ENCODE measurements at regions not wholly inside any gene's neighbourhood (a gene's known extent, or its start where the extent isn't known, plus 50 kb on each side); places are given as distances from the start of the nearest gene placed in this dataset.

- POLR2A ChIA-PET = no interaction called here
- ATAC-seq (ENCODE audit: low read depth) (no peak), DNase-seq (no peak)
- H3K4me1 Mint-ChIP-seq = no peaks in the 10 kb centered on the region
- no peaks in the 10 kb centered on the region for H3K27me3 Mint-ChIP-seq
- H3K27ac Mint-ChIP-seq = no peak overlapping the region
- H3K9me3 Mint-ChIP-seq = no peaks in the 10 kb centered on the region
- H3K36me3 Mint-ChIP-seq = no peaks in the 10 kb centered on the region
- no peak overlapping the region for H3K4me3 Mint-ChIP-seq
These were observed 1286.2 kb downstream of the SUCLG1 start for GRCh38 chr2:83172841-83173240.

- no peak for DNase-seq
- POLR2A ChIA-PET = no interaction called here
- Mint-ChIP-seq H3K9me3 (peaks cover 1% of the 10 kb centered on the region), H3K27ac (no peak overlapping the region), H3K36me3 (no peaks in the 10 kb centered on the region), H3K4me3 (no peak overlapping the region), H3K4me1 (no peaks in the 10 kb centered on the region), H3K27me3 (no peaks in the 10 kb centered on the region)
- ATAC-seq (ENCODE audit: low read depth) = no peak
These were observed 1290.7 kb downstream of the SUCLG1 start for GRCh38 chr2:83168377-83168776.

GRCh38 chr2:83162421-83162820 lies 1296.7 kb downstream of the SUCLG1 start:
- Mint-ChIP-seq H3K9me3 (peaks cover 4% of the 10 kb centered on the region), H3K27me3 (no peaks in the 10 kb centered on the region), H3K27ac (no peak overlapping the region), H3K4me1 (no peaks in the 10 kb centered on the region), H3K4me3 (no peak overlapping the region), H3K36me3 (no peaks in the 10 kb centered on the region)
- no peak for ATAC-seq (ENCODE audit: low read depth)
- POLR2A ChIA-PET = no interaction called here
- DNase-seq = no peak

- Mint-ChIP-seq H3K36me3 (no peaks in the 10 kb centered on the region), H3K4me1 (no peaks in the 10 kb centered on the region), H3K27ac (no peak overlapping the region), H3K27me3 (no peaks in the 10 kb centered on the region), H3K4me3 (no peak overlapping the region), H3K9me3 (peaks cover 4% of the 10 kb centered on the region)
- no peak for ATAC-seq (ENCODE audit: low read depth)
- no peak for DNase-seq
- POLR2A ChIA-PET = no interaction called here
These were observed 1298.5 kb downstream of the SUCLG1 start for GRCh38 chr2:83160571-83160970.

DNA sequence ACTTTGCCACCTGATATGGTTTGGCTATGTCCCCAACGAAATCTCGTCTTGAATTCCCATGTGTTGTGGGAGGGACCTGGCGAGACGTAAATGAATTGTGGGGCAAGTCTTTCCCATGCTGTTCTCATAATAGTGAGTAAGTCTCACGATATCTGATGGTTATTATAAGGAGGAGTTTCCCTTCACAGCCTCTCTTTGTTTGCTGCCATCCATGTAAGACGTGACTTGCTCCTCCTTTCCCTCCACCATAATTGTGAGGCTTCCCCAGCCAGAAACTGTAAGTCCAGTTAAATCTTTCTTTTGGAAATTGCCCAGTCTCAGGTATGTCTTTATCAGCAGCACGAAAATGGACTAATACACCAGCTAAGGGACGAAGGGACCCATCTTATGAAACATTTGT lies 1303.3 kb downstream of the SUCLG1 start:
- H3K27me3 Mint-ChIP-seq = no peaks in the 10 kb centered on the region
- no peaks in the 10 kb centered on the region for H3K4me1 Mint-ChIP-seq
- POLR2A ChIA-PET = no interaction called here
- no peaks in the 10 kb centered on the region for H3K36me3 Mint-ChIP-seq
- H3K4me3 Mint-ChIP-seq = no peak overlapping the region
- no peak for ATAC-seq (ENCODE audit: low read depth)
- no peaks in the 10 kb centered on the region for H3K9me3 Mint-ChIP-seq
- no peak overlapping the region for H3K27ac Mint-ChIP-seq
- DNase-seq = no peak

GRCh38 chr2:83143946-83144345 lies 1315.1 kb downstream of the SUCLG1 start:
- no peaks in the 10 kb centered on the region for H3K4me1 Mint-ChIP-seq
- POLR2A ChIA-PET = no interaction called here

GRCh38 chr2:83142934-83143333 lies 1316.1 kb downstream of the SUCLG1 start:
- Mint-ChIP-seq H3K27me3 (no peaks in the 10 kb centered on the region), H3K4me1 (no peaks in the 10 kb centered on the region), H3K27ac (no peak overlapping the region), H3K9me3 (peaks cover 1% of the 10 kb centered on the region), H3K36me3 (no peaks in the 10 kb centered on the region), H3K4me3 (no peak overlapping the region)
- ATAC-seq (ENCODE audit: low read depth) (no peak), DNase-seq (no peak)
- POLR2A ChIA-PET = no interaction called here

More at GRCh38 chr2:83143946-83144345, 1315.1 kb downstream of the SUCLG1 start:
- Mint-ChIP-seq H3K27me3 (no peaks in the 10 kb centered on the region), H3K4me3 (no peak overlapping the region), H3K36me3 (no peaks in the 10 kb centered on the region), H3K9me3 (peaks cover 1% of the 10 kb centered on the region), H3K27ac (no peak overlapping the region)
- ATAC-seq (ENCODE audit: low read depth) (no peak), DNase-seq (no peak)

- ATAC-seq (ENCODE audit: low read depth) (no peak), DNase-seq (no peak)
- H3K9me3 Mint-ChIP-seq = peaks cover 6% of the 10 kb centered on the region
- H3K27ac Mint-ChIP-seq = no peak overlapping the region
- H3K4me1 Mint-ChIP-seq = no peaks in the 10 kb centered on the region
- no peak overlapping the region for H3K4me3 Mint-ChIP-seq
- POLR2A ChIA-PET = no interaction called here
- no peaks in the 10 kb centered on the region for H3K36me3 Mint-ChIP-seq
- H3K27me3 Mint-ChIP-seq = no peaks in the 10 kb centered on the region
These were observed 1343.5 kb downstream of the SUCLG1 start for GRCh38 chr2:83115606-83116005.

DNA sequence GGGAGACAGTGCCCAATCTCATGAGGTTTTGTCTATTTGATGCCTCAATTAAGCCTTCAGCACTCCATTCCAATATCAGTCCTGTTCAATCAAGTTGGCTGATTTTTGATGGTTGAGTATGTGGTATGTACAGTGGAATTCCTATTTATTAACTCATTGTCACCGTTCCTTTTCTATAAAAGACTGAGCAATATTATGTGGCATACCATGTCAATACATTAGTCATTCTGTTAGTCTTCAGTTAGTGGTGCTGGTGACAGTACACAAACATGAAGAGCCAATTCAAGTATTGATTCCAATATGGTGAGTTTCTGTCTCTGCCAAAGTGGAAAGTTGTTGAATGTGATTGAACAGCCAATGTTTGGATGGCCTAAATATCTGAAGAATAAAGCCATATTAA lies 1343.9 kb downstream of the SUCLG1 start:
- no peak for DNase-seq
- ATAC-seq (ENCODE audit: low read depth) = no peak
- H3K36me3 Mint-ChIP-seq = no peaks in the 10 kb centered on the region
- peaks cover 6% of the 10 kb centered on the region for H3K9me3 Mint-ChIP-seq
- H3K27ac Mint-ChIP-seq = no peak overlapping the region
- POLR2A ChIA-PET = no interaction called here
- no peak overlapping the region for H3K4me3 Mint-ChIP-seq
- no peaks in the 10 kb centered on the region for H3K27me3 Mint-ChIP-seq
- H3K4me1 Mint-ChIP-seq = no peaks in the 10 kb centered on the region

DNA sequence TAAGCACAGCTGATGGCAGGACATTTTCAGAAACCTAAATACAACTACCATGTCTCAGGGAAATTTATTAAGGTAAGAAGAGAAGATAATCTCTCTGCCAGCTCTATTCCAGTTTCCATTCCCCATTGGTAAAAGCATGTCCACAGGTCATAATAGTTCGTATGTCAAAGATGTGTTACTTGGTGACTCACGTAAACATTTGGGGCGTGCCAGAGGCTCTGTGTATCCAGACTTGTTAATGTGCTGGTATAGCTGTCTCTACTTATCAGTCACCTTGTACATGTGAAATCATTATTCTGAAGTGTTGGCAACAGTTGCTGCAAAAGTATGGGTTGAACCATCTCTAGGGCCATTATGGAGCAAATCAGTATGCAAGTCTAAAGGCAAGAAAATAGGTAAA lies 1345.1 kb downstream of the SUCLG1 start:
- ATAC-seq (ENCODE audit: low read depth) (no peak), DNase-seq (no peak)
- no peaks in the 10 kb centered on the region for H3K27me3 Mint-ChIP-seq
- H3K4me3 Mint-ChIP-seq = no peak overlapping the region
- peaks cover 4% of the 10 kb centered on the region for H3K9me3 Mint-ChIP-seq
- H3K36me3 Mint-ChIP-seq = no peaks in the 10 kb centered on the region
- POLR2A ChIA-PET = no interaction called here
- H3K27ac Mint-ChIP-seq = no peak overlapping the region
- no peaks in the 10 kb centered on the region for H3K4me1 Mint-ChIP-seq

GRCh38 chr2:83112858-83113257 lies 1346.2 kb downstream of the SUCLG1 start:
- H3K27me3 Mint-ChIP-seq = no peaks in the 10 kb centered on the region
- peaks cover 4% of the 10 kb centered on the region for H3K9me3 Mint-ChIP-seq
- H3K4me3 Mint-ChIP-seq = no peak overlapping the region
- POLR2A ChIA-PET = no interaction called here
- no peak for DNase-seq
- H3K4me1 Mint-ChIP-seq = no peaks in the 10 kb centered on the region
- no peaks in the 10 kb centered on the region for H3K36me3 Mint-ChIP-seq
- ATAC-seq (ENCODE audit: low read depth) = no peak
- no peak overlapping the region for H3K27ac Mint-ChIP-seq

DNA sequence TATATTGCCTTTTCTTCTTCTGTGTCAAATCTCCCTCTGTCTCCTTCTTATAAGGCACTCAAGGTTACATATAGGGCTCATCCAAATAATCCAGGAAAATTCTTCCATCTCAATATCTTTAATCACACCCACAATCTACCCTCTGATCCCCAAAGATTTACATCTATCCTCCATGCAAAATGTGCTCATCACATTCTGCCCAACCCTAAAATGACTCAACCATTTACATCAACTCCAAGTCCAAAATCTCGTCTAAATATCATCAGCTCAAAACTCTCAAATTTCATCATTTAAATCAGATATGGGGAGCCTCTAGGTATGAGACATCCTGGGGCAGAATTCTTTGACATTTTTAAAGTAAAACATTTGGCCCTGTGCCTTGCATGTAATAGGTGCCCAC lies 1349.8 kb downstream of the SUCLG1 start:
- no peaks in the 10 kb centered on the region for H3K36me3 Mint-ChIP-seq
- no peak for DNase-seq
- no peak overlapping the region for H3K27ac Mint-ChIP-seq
- H3K4me3 Mint-ChIP-seq = no peak overlapping the region
- H3K9me3 Mint-ChIP-seq = peaks cover 6% of the 10 kb centered on the region
- no peaks in the 10 kb centered on the region for H3K27me3 Mint-ChIP-seq
- POLR2A ChIA-PET = no interaction called here
- no peaks in the 10 kb centered on the region for H3K4me1 Mint-ChIP-seq
- no peak for ATAC-seq (ENCODE audit: low read depth)

DNA sequence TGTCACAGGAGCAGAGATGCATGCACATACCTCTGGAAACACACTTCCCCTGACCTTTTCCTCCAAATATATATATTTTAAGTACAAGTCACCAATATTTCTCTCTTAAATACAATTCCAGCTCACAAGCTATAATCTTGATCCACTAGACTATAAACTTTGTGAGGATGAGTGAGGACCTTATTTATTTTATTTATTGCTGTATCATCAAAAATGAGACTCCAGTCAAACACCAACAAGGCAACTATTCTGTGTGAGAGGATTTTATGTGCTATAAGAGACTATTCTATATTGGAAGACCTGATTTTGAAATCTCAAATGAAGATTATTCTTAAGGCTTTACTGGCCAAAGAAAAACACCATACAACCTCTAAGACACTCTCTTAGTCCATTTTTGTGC lies 1352.2 kb downstream of the SUCLG1 start:
- H3K4me1 Mint-ChIP-seq = no peaks in the 10 kb centered on the region
- DNase-seq = no peak
- POLR2A ChIA-PET = no interaction called here

GRCh38 chr2:83104202-83104601 lies 1354.9 kb downstream of the SUCLG1 start:
- no peak for DNase-seq
- H3K4me3 Mint-ChIP-seq = no peak overlapping the region
- H3K9me3 Mint-ChIP-seq = peaks cover 11% of the 10 kb centered on the region
- ATAC-seq (ENCODE audit: low read depth) = no peak
- no peaks in the 10 kb centered on the region for H3K36me3 Mint-ChIP-seq
- no peaks in the 10 kb centered on the region for H3K4me1 Mint-ChIP-seq
- POLR2A ChIA-PET = no interaction called here
- no peak overlapping the region for H3K27ac Mint-ChIP-seq
- no peaks in the 10 kb centered on the region for H3K27me3 Mint-ChIP-seq

More for the DNA sequence above, 1352.2 kb downstream of the SUCLG1 start:
- Mint-ChIP-seq H3K36me3 (no peaks in the 10 kb centered on the region), H3K27ac (no peak overlapping the region), H3K9me3 (peaks cover 4% of the 10 kb centered on the region), H3K27me3 (no peaks in the 10 kb centered on the region), H3K4me3 (no peak overlapping the region)
- no peak for ATAC-seq (ENCODE audit: low read depth)

DNA sequence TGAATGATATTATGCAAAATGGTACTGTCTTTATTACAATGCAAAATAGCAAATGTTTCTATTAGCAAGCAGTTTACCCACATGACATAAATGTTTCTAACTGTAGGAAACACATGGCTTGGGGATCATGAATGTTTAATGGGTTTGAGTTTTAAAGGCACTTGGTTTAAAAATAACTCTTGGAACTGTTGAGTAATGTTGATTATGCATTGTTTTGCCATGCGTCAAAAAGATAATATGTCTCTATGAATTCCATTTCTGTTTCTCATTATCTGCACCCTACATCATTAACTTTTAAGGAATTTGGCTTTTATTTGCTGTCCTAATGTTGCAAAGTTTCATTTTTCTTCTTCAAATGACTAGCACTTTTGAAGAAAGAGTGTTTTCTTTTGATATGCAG lies 1355.5 kb downstream of the SUCLG1 start:
- Mint-ChIP-seq H3K4me1 (no peaks in the 10 kb centered on the region), H3K4me3 (no peak overlapping the region), H3K27me3 (no peaks in the 10 kb centered on the region), H3K27ac (no peak overlapping the region), H3K36me3 (no peaks in the 10 kb centered on the region), H3K9me3 (peaks cover 11% of the 10 kb centered on the region)
- ATAC-seq (ENCODE audit: low read depth) = no peak
- POLR2A ChIA-PET = no interaction called here
- no peak for DNase-seq

All from activated naive CD8-positive, alpha-beta T cell treated with anti-CD3 and anti-CD28 coated beads, Interleukin-2, amount 10 ng/mL, durations not matched to agents 7 days and 5 days (primary cell).